T-helper 1 cell treated with Interleukin-12 subunit alpha and Interleukin-12 subunit beta and Interleukin-4 antibody, amounts not matched to agents 30 μg/mL and 1 μg/mL, for 36 hours (primary cell): ENCODE measurements at regions not wholly inside any gene's neighbourhood (a gene's known extent, or its start where the extent isn't known, plus 50 kb on each side); places are given as distances from the start of the nearest gene placed in this dataset.

Experiments
- H3K27ac Mint-ChIP-seq: one replicate; pipeline ENCODE4 v1.8.0; 2021; ENCODE audit warnings: mild to moderate bottlenecking, mixed read lengths
- H3K27me3 Mint-ChIP-seq: one replicate; pipeline ENCODE4 v1.8.0; 2021; ENCODE audit warnings: low read depth, mixed read lengths
- H3K36me3 Mint-ChIP-seq: one replicate; pipeline ENCODE4 v1.8.0; 2021; ENCODE audit warnings: low read depth, mixed read lengths
- H3K4me1 Mint-ChIP-seq: one replicate; pipeline ENCODE4 v1.8.0; 2021; ENCODE audit warnings: low read depth, mixed read lengths
- H3K4me3 Mint-ChIP-seq: one replicate; pipeline ENCODE4 v1.8.0; 2021; ENCODE audit warnings: mild to moderate bottlenecking, moderate library complexity, mixed read lengths
- H3K9me3 Mint-ChIP-seq: one replicate; pipeline ENCODE4 v1.8.0; 2021; ENCODE audit warnings: mixed read lengths

GRCh38 chr1:182192966-182193365, 131.5 kb upstream of the ZNF648 start:
- Mint-ChIP-seq H3K27ac (no peak overlapping the region), H3K9me3 (no peaks in the 10 kb centered on the region), H3K27me3 (peaks cover 13% of the 10 kb centered on the region), H3K4me1 (peaks cover 4% of the 10 kb centered on the region), H3K36me3 (no peaks in the 10 kb centered on the region), H3K4me3 (no peak overlapping the region)

- Mint-ChIP-seq H3K27me3 (peaks cover 13% of the 10 kb centered on the region), H3K9me3 (no peaks in the 10 kb centered on the region), H3K27ac (no peak overlapping the region), H3K4me1 (peaks cover 4% of the 10 kb centered on the region), H3K36me3 (no peaks in the 10 kb centered on the region), H3K4me3 (no peak overlapping the region)
Observed at GRCh38 chr1:182192215-182192614, 130.7 kb upstream of the ZNF648 start.

GRCh38 chr1:182191381-182192115, 130.0 kb upstream of the ZNF648 start:
- Mint-ChIP-seq H3K4me1 (peaks cover 4% of the 10 kb centered on the region), H3K36me3 (no peaks in the 10 kb centered on the region), H3K27me3 (peaks cover 13% of the 10 kb centered on the region), H3K27ac (no peak overlapping the region), H3K9me3 (no peaks in the 10 kb centered on the region), H3K4me3 (no peak overlapping the region)

- Mint-ChIP-seq H3K9me3 (no peaks in the 10 kb centered on the region), H3K4me1 (peaks cover 4% of the 10 kb centered on the region), H3K36me3 (no peaks in the 10 kb centered on the region), H3K27me3 (peaks cover 9% of the 10 kb centered on the region), H3K27ac (no peak overlapping the region), H3K4me3 (no peak overlapping the region)
Observed at GRCh38 chr1:182189535-182190066, 128.1 kb upstream of the ZNF648 start.

GRCh38 chr1:182186757-182187146, 125.2 kb upstream of the ZNF648 start:
- no peaks in the 10 kb centered on the region for H3K36me3 Mint-ChIP-seq
- peaks cover 2% of the 10 kb centered on the region for H3K4me1 Mint-ChIP-seq
- no peaks in the 10 kb centered on the region for H3K9me3 Mint-ChIP-seq
- peaks cover 9% of the 10 kb centered on the region for H3K27me3 Mint-ChIP-seq
- H3K27ac Mint-ChIP-seq = no peak overlapping the region
- no peak overlapping the region for H3K4me3 Mint-ChIP-seq

GRCh38 chr1:182185842-182186756, 124.6 kb upstream of the ZNF648 start:
- Mint-ChIP-seq H3K36me3 (no peaks in the 10 kb centered on the region), H3K27me3 (peaks cover 9% of the 10 kb centered on the region), H3K4me3 (no peak overlapping the region), H3K9me3 (no peaks in the 10 kb centered on the region), H3K27ac (no peak overlapping the region), H3K4me1 (peaks cover 2% of the 10 kb centered on the region)

- H3K9me3 Mint-ChIP-seq = no peaks in the 10 kb centered on the region
Observed at GRCh38 chr1:182185136-182185535, 123.6 kb upstream of the ZNF648 start.

GRCh38 chr1:182183606-182184005, 122.1 kb upstream of the ZNF648 start:
- Mint-ChIP-seq H3K9me3 (no peaks in the 10 kb centered on the region), H3K27ac (no peak overlapping the region), H3K4me1 (no peaks in the 10 kb centered on the region), H3K27me3 (peaks cover 5% of the 10 kb centered on the region), H3K36me3 (no peaks in the 10 kb centered on the region), H3K4me3 (no peak overlapping the region)

More at GRCh38 chr1:182185136-182185535, 123.6 kb upstream of the ZNF648 start:
- H3K36me3 Mint-ChIP-seq = no peaks in the 10 kb centered on the region
- H3K27ac Mint-ChIP-seq = no peak overlapping the region
- peaks cover 2% of the 10 kb centered on the region for H3K4me1 Mint-ChIP-seq
- no peak overlapping the region for H3K4me3 Mint-ChIP-seq
- peaks cover 9% of the 10 kb centered on the region for H3K27me3 Mint-ChIP-seq

GRCh38 chr1:182182311-182182710, 120.8 kb upstream of the ZNF648 start:
- Mint-ChIP-seq H3K9me3 (no peaks in the 10 kb centered on the region), H3K4me1 (no peaks in the 10 kb centered on the region), H3K4me3 (no peak overlapping the region), H3K36me3 (no peaks in the 10 kb centered on the region), H3K27me3 (peaks cover 8% of the 10 kb centered on the region), H3K27ac (no peak overlapping the region)

GRCh38 chr1:182181167-182181572, 119.7 kb upstream of the ZNF648 start:
- Mint-ChIP-seq H3K4me3 (no peak overlapping the region), H3K27ac (no peak overlapping the region), H3K36me3 (no peaks in the 10 kb centered on the region), H3K4me1 (no peaks in the 10 kb centered on the region), H3K27me3 (peaks cover 8% of the 10 kb centered on the region), H3K9me3 (peaks cover 3% of the 10 kb centered on the region)

GRCh38 chr1:182175361-182175931, 113.9 kb upstream of the ZNF648 start:
- H3K9me3 Mint-ChIP-seq = peaks cover 3% of the 10 kb centered on the region
- H3K4me1 Mint-ChIP-seq = peaks cover 4% of the 10 kb centered on the region
- no peak overlapping the region for H3K4me3 Mint-ChIP-seq
- H3K27me3 Mint-ChIP-seq = peaks cover 13% of the 10 kb centered on the region
- no peak overlapping the region for H3K27ac Mint-ChIP-seq
- H3K36me3 Mint-ChIP-seq = no peaks in the 10 kb centered on the region

- peaks cover 13% of the 10 kb centered on the region for H3K27me3 Mint-ChIP-seq
- H3K27ac Mint-ChIP-seq = no peak overlapping the region
- no peaks in the 10 kb centered on the region for H3K36me3 Mint-ChIP-seq
Observed at GRCh38 chr1:182174513-182174855, 113.0 kb upstream of the ZNF648 start.

GRCh38 chr1:182173808-182174512, 112.4 kb upstream of the ZNF648 start:
- no peak overlapping the region for H3K4me3 Mint-ChIP-seq
- peaks cover 13% of the 10 kb centered on the region for H3K27me3 Mint-ChIP-seq
- peaks cover 3% of the 10 kb centered on the region for H3K9me3 Mint-ChIP-seq
- H3K36me3 Mint-ChIP-seq = no peaks in the 10 kb centered on the region
- H3K27ac Mint-ChIP-seq = no peak overlapping the region
- H3K4me1 Mint-ChIP-seq = peaks cover 8% of the 10 kb centered on the region

More at GRCh38 chr1:182174513-182174855, 113.0 kb upstream of the ZNF648 start:
- Mint-ChIP-seq H3K9me3 (peaks cover 3% of the 10 kb centered on the region), H3K4me3 (no peak overlapping the region), H3K4me1 (peaks cover 6% of the 10 kb centered on the region)

GRCh38 chr1:182172699-182173098, 111.2 kb upstream of the ZNF648 start:
- H3K4me3 Mint-ChIP-seq = no peak overlapping the region
- peaks cover 3% of the 10 kb centered on the region for H3K9me3 Mint-ChIP-seq
- H3K27me3 Mint-ChIP-seq = peaks cover 9% of the 10 kb centered on the region
- H3K36me3 Mint-ChIP-seq = no peaks in the 10 kb centered on the region
- no peak overlapping the region for H3K27ac Mint-ChIP-seq
- H3K4me1 Mint-ChIP-seq = peaks cover 8% of the 10 kb centered on the region
